ENCODE measurements at regions not wholly inside any gene's neighbourhood (a gene's known extent, or its start where the extent isn't known, plus 50 kb on each side); places are given as distances from the start of the nearest gene placed in this dataset.

GRCh38 chr5:54927097-54927746, 58.2 kb downstream of the ESM1 start:
- no peaks in the 10 kb centered on the region for H3K36me3 ChIP-seq (ENCODE audit: control insufficient read depth, insufficient read depth, low read length)
- ChIA-PET CTCF (interaction anchor here (1.6 kb wide), 2 partner anchors 17 to 219 kb away, joined by 7 to 8 read pairs; no protein-coding TSS in a partner anchor), POLR2A (no interaction called here)
- DNase-seq (ENCODE audit: low read depth) = no peak
- H3K4me3 ChIP-seq (ENCODE audit: low read depth, low read length) = no peak overlapping the region
- peaks cover 7% of the 10 kb centered on the region for H3K27me3 ChIP-seq (ENCODE audit: control insufficient read depth, insufficient read depth, low read length)
- no peak for TF ChIP-seq CTCF (IDR thresholded peaks at IDR 0.05; ENCODE audit: insufficient read depth, low read depth, low read length)

- H3K4me3 ChIP-seq (ENCODE audit: low read depth, low read length) = no peak overlapping the region
- ChIA-PET CTCF (interaction anchor here (0.8 to 0.9 kb wide), 2 partner anchors 20 to 222 kb away, joined by 3 read pairs; no protein-coding TSS in a partner anchor), POLR2A (no interaction called here)
- H3K36me3 ChIP-seq (ENCODE audit: control insufficient read depth, insufficient read depth, low read length) = no peaks in the 10 kb centered on the region
- no peak for TF ChIP-seq CTCF (IDR thresholded peaks at IDR 0.05; ENCODE audit: insufficient read depth, low read depth, low read length)
- H3K27me3 ChIP-seq (ENCODE audit: control insufficient read depth, insufficient read depth, low read length) = no peaks in the 10 kb centered on the region
- DNase-seq (ENCODE audit: low read depth) = no peak
Observed at GRCh38 chr5:54924487-54924886, 60.9 kb downstream of the ESM1 start.

GRCh38 chr5:54917323-54917722, 68.1 kb downstream of the ESM1 start:
- CTCF ChIA-PET = no interaction called here
- DNase-seq (ENCODE audit: low read depth) = no peak
- TF ChIP-seq CTCF (IDR thresholded peaks at IDR 0.05; ENCODE audit: insufficient read depth, low read depth, low read length) = no peak
- POLR2A ChIA-PET = no interaction called here
- H3K4me3 ChIP-seq (ENCODE audit: low read depth, low read length) = no peak overlapping the region
- no peaks in the 10 kb centered on the region for H3K27me3 ChIP-seq (ENCODE audit: control insufficient read depth, insufficient read depth, low read length)
- H3K36me3 ChIP-seq (ENCODE audit: control insufficient read depth, insufficient read depth, low read length) = no peaks in the 10 kb centered on the region

- CTCF ChIA-PET = interaction anchor here (1.6 to 3.2 kb wide), 3 partner anchors 9 to 29 kb away, joined by 5 to 11 read pairs (median 7); no protein-coding TSS in a partner anchor
- no peak for DNase-seq (ENCODE audit: low read depth)
Observed at GRCh38 chr5:54915466-54916027, 69.8 kb downstream of the ESM1 start.

More at GRCh38 chr5:54915466-54916027, 69.8 kb downstream of the ESM1 start:
- TF ChIP-seq CTCF (IDR thresholded peaks at IDR 0.05; ENCODE audit: insufficient read depth, low read depth, low read length) = no peak
- POLR2A ChIA-PET = no interaction called here
- H3K36me3 ChIP-seq (ENCODE audit: control insufficient read depth, insufficient read depth, low read length) = no peaks in the 10 kb centered on the region
- no peak overlapping the region for H3K4me3 ChIP-seq (ENCODE audit: low read depth, low read length)
- no peaks in the 10 kb centered on the region for H3K27me3 ChIP-seq (ENCODE audit: control insufficient read depth, insufficient read depth, low read length)
